ENCODE measurements at regions not wholly inside any gene's neighbourhood (a gene's known extent, or its start where the extent isn't known, plus 50 kb on each side); places are given as distances from the start of the nearest gene placed in this dataset.

- intact Hi-C loops (cut with DNase I; ENCODE audit: low total_unique reads), result no loop called here
These were observed 465.8 kb downstream of the CCER1 start for GRCh38 chr12:90489141-90489540.

GRCh38 chr12:90485560-90485959 is 469.4 kb downstream of the CCER1 start:
- Histone ChIP-seq H3K27ac (no peak overlapping the region), H3K36me3 (no peaks in the 10 kb centered on the region), H3K4me3 (no peak overlapping the region), H3K27me3 (no peaks in the 10 kb centered on the region), H3K9me3 (peaks cover 4% of the 10 kb centered on the region in 2 donors), H3K4me1 (no peaks in the 10 kb centered on the region)
- intact Hi-C loops (cut with DNase I; ENCODE audit: low total_unique reads), result no loop called here
- DNase-seq (ENCODE audit: low spot score in 2 of 2), result no peak
- TF ChIP-seq CTCF (IDR thresholded peaks at IDR 0.05) (no peak), POLR2A (IDR thresholded peaks at IDR 0.05) (no peak), POLR2AphosphoS5 (IDR thresholded peaks at IDR 0.05) (no peak)

More at GRCh38 chr12:90489141-90489540, 465.8 kb downstream of the CCER1 start:
- Histone ChIP-seq H3K4me1 (no peaks in the 10 kb centered on the region), H3K9me3 (peaks cover 8 to 14% of the 10 kb centered on the region in 2 donors), H3K27ac (no peak overlapping the region), H3K27me3 (no peaks in the 10 kb centered on the region), H3K36me3 (no peaks in the 10 kb centered on the region), H3K4me3 (no peak overlapping the region)
- TF ChIP-seq POLR2AphosphoS5 (IDR thresholded peaks at IDR 0.05), result no peak
- TF ChIP-seq POLR2A (IDR thresholded peaks at IDR 0.05), result no peak
- no peak for TF ChIP-seq CTCF (IDR thresholded peaks at IDR 0.05)
- DNase-seq (ENCODE audit: low spot score in 2 of 2), result no peak

- Histone ChIP-seq H3K27me3 (no peaks in the 10 kb centered on the region), H3K36me3 (no peaks in the 10 kb centered on the region), H3K4me3 (no peak overlapping the region), H3K27ac (no peak overlapping the region), H3K9me3 (no peaks in the 10 kb centered on the region), H3K4me1 (no peaks in the 10 kb centered on the region)
- intact Hi-C loops (cut with DNase I; ENCODE audit: low total_unique reads), result no loop called here
- TF ChIP-seq POLR2A (IDR thresholded peaks at IDR 0.05) (no peak), POLR2AphosphoS5 (IDR thresholded peaks at IDR 0.05) (no peak), CTCF (IDR thresholded peaks at IDR 0.05) (no peak)
- no peak for DNase-seq (ENCODE audit: low spot score in 2 of 2)
These were observed 470.9 kb downstream of the CCER1 start for GRCh38 chr12:90484094-90484493.

- Histone ChIP-seq H3K9me3 (no peaks in the 10 kb centered on the region), H3K4me3 (no peak overlapping the region), H3K4me1 (no peaks in the 10 kb centered on the region), H3K27ac (no peak overlapping the region), H3K36me3 (no peaks in the 10 kb centered on the region), H3K27me3 (no peaks in the 10 kb centered on the region)
- intact Hi-C loops (cut with DNase I; ENCODE audit: low total_unique reads), result no loop called here
- no peak for DNase-seq (ENCODE audit: low spot score in 2 of 2)
- TF ChIP-seq POLR2A (IDR thresholded peaks at IDR 0.05) (no peak), POLR2AphosphoS5 (IDR thresholded peaks at IDR 0.05) (no peak), CTCF (IDR thresholded peaks at IDR 0.05) (no peak)
These were observed 473.2 kb downstream of the CCER1 start for GRCh38 chr12:90481748-90482147.

GRCh38 chr12:90479237-90479636 is 475.7 kb downstream of the CCER1 start:
- no peak for DNase-seq (ENCODE audit: low spot score in 2 of 2)
- Histone ChIP-seq H3K9me3 (no peaks in the 10 kb centered on the region), H3K4me3 (no peak overlapping the region), H3K4me1 (no peaks in the 10 kb centered on the region), H3K36me3 (no peaks in the 10 kb centered on the region), H3K27ac (no peak overlapping the region), H3K27me3 (no peaks in the 10 kb centered on the region)
- TF ChIP-seq POLR2AphosphoS5 (IDR thresholded peaks at IDR 0.05) (no peak), CTCF (IDR thresholded peaks at IDR 0.05) (no peak), POLR2A (IDR thresholded peaks at IDR 0.05) (no peak)
- intact Hi-C loops (cut with DNase I; ENCODE audit: low total_unique reads), result no loop called here
